WTC11 (cell line): ENCODE measurements at regions not wholly inside any gene's neighbourhood (a gene's known extent, or its start where the extent isn't known, plus 50 kb on each side); places are given as distances from the start of the nearest gene placed in this dataset.

Experiments used
- ATAC-seq: fragments of 200-7000 bp; cut with Tn5 transposase; 2 replicates; pipeline ENCODE4 v1.10.0; 2021; ENCODE audit warnings: mild to moderate bottlenecking, moderate library complexity
- CTCF ChIA-PET: fragments of 300-600 bp; sonication (Branson Sonifier 250); formaldehyde crosslinking; loops from one replicate; lab custom pipeline; 2021; ENCODE audit warnings: antibody characterized with exemption; lab: Charles Lee
- POLR2A ChIA-PET: fragments of 350-600 bp; sonication (Branson Sonifier 250); formaldehyde crosslinking; loops from one replicate; lab custom pipeline; 2021; ENCODE audit warnings: antibody characterized with exemption; lab: Charles Lee
- DNase-seq: peaks from one replicate; pipeline ENCODE4 v3.0.0; 2021; ENCODE audit warnings: low spot score
- H3K27ac Mint-ChIP-seq: 2 replicates; pipeline ENCODE4 v1.8.0; 2021; ENCODE audit warnings: mixed read lengths
- H3K27me3 Mint-ChIP-seq: 2 replicates; pipeline ENCODE4 v1.8.0; 2021; ENCODE audit warnings: low read depth, mild to moderate bottlenecking, moderate library complexity, mixed read lengths
- H3K36me3 Mint-ChIP-seq: 2 replicates; pipeline ENCODE4 v1.8.0; 2021; ENCODE audit warnings: mixed read lengths
- H3K4me1 Mint-ChIP-seq: 2 replicates; pipeline ENCODE4 v1.8.0; 2022; ENCODE audit warnings: mixed read lengths
- H3K4me3 Mint-ChIP-seq: 2 replicates; pipeline ENCODE4 v1.8.0; 2021; ENCODE audit warnings: mild to moderate bottlenecking, moderate library complexity, mixed read lengths
- H3K9me3 Mint-ChIP-seq: 2 replicates; pipeline ENCODE4 v1.8.0; 2021; ENCODE audit warnings: mixed read lengths
- ATF1 ChIP-seq: sonication (generic); formaldehyde crosslinking; IDR thresholded peaks from 2 replicates; pipeline ENCODE4 v1.8.1; 2023; ENCODE audit warnings: mild to moderate bottlenecking, moderate library complexity, missing genetic modification reagents
- ATF2 ChIP-seq: sonication (generic); formaldehyde crosslinking; IDR thresholded peaks from 2 replicates; pipeline ENCODE4 v1.8.1; 2022; ENCODE audit warnings: low read depth, missing genetic modification reagents, borderline replicate concordance
- E2F4 ChIP-seq: sonication (generic); formaldehyde crosslinking; IDR thresholded peaks from 2 replicates; pipeline ENCODE4 v1.8.1; 2022; ENCODE audit warnings: low read depth, mild to moderate bottlenecking, moderate library complexity, missing genetic modification reagents, borderline replicate concordance
- E2F5 ChIP-seq: sonication (generic); formaldehyde crosslinking; IDR thresholded peaks from 2 replicates; pipeline ENCODE4 v1.8.1; 2022; ENCODE audit warnings: mild to moderate bottlenecking, moderate library complexity, missing genetic modification reagents
- EMX1 ChIP-seq: fragments of 250-450 bp; sonication (Bioruptor Pico); IDR thresholded peaks from 2 replicates; pipeline ENCODE4 v1.8.0; 2021; ENCODE audit warnings: mild to moderate bottlenecking
- FOXK1 ChIP-seq: sonication (generic); formaldehyde crosslinking; IDR thresholded peaks from 2 replicates; pipeline ENCODE4 v1.8.0; 2022; ENCODE audit warnings: mild to moderate bottlenecking, moderate library complexity, missing genetic modification reagents
- FOXP1 ChIP-seq: sonication (generic); formaldehyde crosslinking; IDR thresholded peaks from 2 replicates; pipeline ENCODE4 v1.8.0; 2022; ENCODE audit warnings: missing genetic modification reagents, mild to moderate bottlenecking, moderate library complexity, borderline replicate concordance
- HMGXB4 ChIP-seq: sonication (generic); formaldehyde crosslinking; IDR thresholded peaks from 2 replicates; pipeline ENCODE4 v1.8.1; 2023; ENCODE audit warnings: mild to moderate bottlenecking, moderate library complexity, missing genetic modification reagents
- NR3C1 ChIP-seq: sonication (generic); formaldehyde crosslinking; conservative IDR thresholded peaks from 2 replicates; pipeline ENCODE4 v1.8.1; 2023; ENCODE audit warnings: low read depth, mild to moderate bottlenecking, missing genetic modification reagents
- PRRX2 ChIP-seq: fragments of 250-450 bp; sonication (Bioruptor Pico); IDR thresholded peaks from 2 replicates; pipeline ENCODE4 v1.8.0; 2021; ENCODE audit warnings: mild to moderate bottlenecking
- SMAD4 ChIP-seq: sonication (generic); formaldehyde crosslinking; IDR thresholded peaks from 2 replicates; pipeline ENCODE4 v1.8.0; 2022; ENCODE audit warnings: mild to moderate bottlenecking, missing genetic modification reagents
- SOX15 ChIP-seq: fragments of 250-450 bp; sonication (Bioruptor Pico); IDR thresholded peaks from 2 replicates; pipeline ENCODE4 v1.9.0; 2021; ENCODE audit warnings: mild to moderate bottlenecking
- SP1 ChIP-seq: sonication (generic); formaldehyde crosslinking; conservative IDR thresholded peaks from 2 replicates; pipeline ENCODE4 v1.8.1; 2022; ENCODE audit warnings: missing genetic modification reagents
- TEAD1 ChIP-seq: sonication (generic); formaldehyde crosslinking; IDR thresholded peaks from 2 replicates; pipeline ENCODE4 v1.8.0; 2022; ENCODE audit warnings: mild to moderate bottlenecking, missing genetic modification reagents
- ZBTB43 ChIP-seq: sonication (generic); formaldehyde crosslinking; IDR thresholded peaks from 2 replicates; pipeline ENCODE4 v1.8.1; 2023; ENCODE audit warnings: mild to moderate bottlenecking, missing genetic modification reagents
- ZNF281 ChIP-seq: sonication (generic); formaldehyde crosslinking; IDR thresholded peaks from 2 replicates; pipeline ENCODE4 v1.8.0; 2023; ENCODE audit warnings: mild to moderate bottlenecking, missing genetic modification reagents
- ZNF396 ChIP-seq: fragments of 250-450 bp; sonication (Bioruptor Pico); IDR thresholded peaks from 2 replicates; pipeline ENCODE4 v1.8.0; 2021; ENCODE audit warnings: mild to moderate bottlenecking, moderate library complexity, borderline replicate concordance
- ZNF423 ChIP-seq: fragments of 250-450 bp; sonication (Bioruptor Pico); IDR thresholded peaks from 2 replicates; pipeline ENCODE4 v2.1.2; 2022; ENCODE audit warnings: mild to moderate bottlenecking, moderate library complexity

GRCh38 chr14:53638966-53639365 is 317.7 kb downstream of the BMP4 start:
- H3K4me1 Mint-ChIP-seq = no peaks in the 10 kb centered on the region
- H3K36me3 Mint-ChIP-seq = peaks cover 9% of the 10 kb centered on the region
- no peaks in the 10 kb centered on the region for H3K27me3 Mint-ChIP-seq
- ChIA-PET POLR2A (no interaction called here), CTCF (no interaction called here)
- TF ChIP-seq FOXP1 (no peak), ZBTB43 (no peak), E2F4 (CRISPR knock-in tag) (no peak), ZNF396 (CRISPR knock-in tag) (no peak), SOX15 (CRISPR knock-in tag) (no peak), EMX1 (CRISPR knock-in tag) (no peak), ZNF423 (CRISPR knock-in tag) (no peak), TEAD1 (CRISPR knock-in tag) (no peak), ATF1 (CRISPR knock-in tag) (no peak), FOXK1 (CRISPR knock-in tag) (no peak), SP1 (CRISPR knock-in tag) (no peak), ZNF281 (CRISPR knock-in tag) (no peak), E2F5 (CRISPR knock-in tag) (no peak), HMGXB4 (CRISPR knock-in tag) (no peak), NR3C1 (CRISPR knock-in tag) (no peak), PRRX2 (CRISPR knock-in tag) (no peak), SMAD4 (CRISPR knock-in tag) (no peak), ATF2 (CRISPR knock-in tag) (no peak)
- H3K27ac Mint-ChIP-seq = no peak overlapping the region
- H3K9me3 Mint-ChIP-seq = peaks cover 21% of the 10 kb centered on the region
- no peak overlapping the region for H3K4me3 Mint-ChIP-seq
- ATAC-seq = no peak
- DNase-seq = no peak
